ENCODE measurements at regions not wholly inside any gene's neighbourhood (a gene's known extent, or its start where the extent isn't known, plus 50 kb on each side); places are given as distances from the start of the nearest gene placed in this dataset.
"Not testable (repeated sequence)": the region's sequence is repeated elsewhere in the genome, so short reads cannot be mapped to it uniquely, and the experiment has no call there.

GRCh38 chr4:8961343-8961742 is 89.7 kb upstream of the HMX1 start:
- not testable (repeated sequence) for H3K4me3 ChIP-seq (replicated peaks; ENCODE audit: low read depth, low read length); H3K36me3 ChIP-seq (ENCODE audit: control insufficient read depth, insufficient read depth, low read length); H3K27me3 ChIP-seq (replicated peaks; ENCODE audit: control insufficient read depth, insufficient read depth, low read length)
- TF ChIP-seq CTCF (IDR thresholded peaks at IDR 0.05; ENCODE audit: insufficient read depth, low read length, poor library complexity, severe bottlenecking) = peak; percentile 45
- DNase-seq (ENCODE audit: extremely low read depth, insufficient read length) = peak; percentile 20

GRCh38 chr4:8959471-8959870 is 87.8 kb upstream of the HMX1 start:
- H3K4me3 ChIP-seq (replicated peaks; ENCODE audit: low read depth, low read length); H3K27me3 ChIP-seq (replicated peaks; ENCODE audit: control insufficient read depth, insufficient read depth, low read length); DNase-seq (ENCODE audit: extremely low read depth, insufficient read length); H3K36me3 ChIP-seq (ENCODE audit: control insufficient read depth, insufficient read depth, low read length): not testable (repeated sequence)

GRCh38 chr4:8954001-8954400 is 82.4 kb upstream of the HMX1 start:
- DNase-seq (ENCODE audit: extremely low read depth, insufficient read length); H3K27me3 ChIP-seq (replicated peaks; ENCODE audit: control insufficient read depth, insufficient read depth, low read length); H3K4me3 ChIP-seq (replicated peaks; ENCODE audit: low read depth, low read length); H3K36me3 ChIP-seq (ENCODE audit: control insufficient read depth, insufficient read depth, low read length): not testable (repeated sequence)

GRCh38 chr4:8952791-8953190 is 81.2 kb upstream of the HMX1 start:
- DNase-seq (ENCODE audit: extremely low read depth, insufficient read length); H3K36me3 ChIP-seq (ENCODE audit: control insufficient read depth, insufficient read depth, low read length); H3K4me3 ChIP-seq (replicated peaks; ENCODE audit: low read depth, low read length); H3K27me3 ChIP-seq (replicated peaks; ENCODE audit: control insufficient read depth, insufficient read depth, low read length): not testable (repeated sequence)

GRCh38 chr4:8952109-8952508 is 80.5 kb upstream of the HMX1 start:
- H3K36me3 ChIP-seq (ENCODE audit: control insufficient read depth, insufficient read depth, low read length); H3K4me3 ChIP-seq (replicated peaks; ENCODE audit: low read depth, low read length); H3K27me3 ChIP-seq (replicated peaks; ENCODE audit: control insufficient read depth, insufficient read depth, low read length); DNase-seq (ENCODE audit: extremely low read depth, insufficient read length): not testable (repeated sequence)

GRCh38 chr4:8945506-8945905 is 73.9 kb upstream of the HMX1 start:
- not testable (repeated sequence) for DNase-seq (ENCODE audit: extremely low read depth, insufficient read length)

GRCh38 chr4:8943367-8943766 is 71.7 kb upstream of the HMX1 start:
- not testable (repeated sequence) for H3K27me3 ChIP-seq (replicated peaks; ENCODE audit: control insufficient read depth, insufficient read depth, low read length); H3K4me3 ChIP-seq (replicated peaks; ENCODE audit: low read depth, low read length); DNase-seq (ENCODE audit: extremely low read depth, insufficient read length); H3K36me3 ChIP-seq (ENCODE audit: control insufficient read depth, insufficient read depth, low read length)

More at GRCh38 chr4:8945506-8945905, 73.9 kb upstream of the HMX1 start:
- not testable (repeated sequence) for H3K4me3 ChIP-seq (replicated peaks; ENCODE audit: low read depth, low read length); H3K27me3 ChIP-seq (replicated peaks; ENCODE audit: control insufficient read depth, insufficient read depth, low read length); H3K36me3 ChIP-seq (ENCODE audit: control insufficient read depth, insufficient read depth, low read length)

GRCh38 chr4:8942088-8942487 is 70.4 kb upstream of the HMX1 start:
- not testable (repeated sequence) for H3K4me3 ChIP-seq (replicated peaks; ENCODE audit: low read depth, low read length)

GRCh38 chr4:8941492-8941805 is 69.8 kb upstream of the HMX1 start:
- not testable (repeated sequence) for H3K27me3 ChIP-seq (replicated peaks; ENCODE audit: control insufficient read depth, insufficient read depth, low read length); H3K36me3 ChIP-seq (ENCODE audit: control insufficient read depth, insufficient read depth, low read length); H3K4me3 ChIP-seq (replicated peaks; ENCODE audit: low read depth, low read length); DNase-seq (ENCODE audit: extremely low read depth, insufficient read length)

More at GRCh38 chr4:8942088-8942487, 70.4 kb upstream of the HMX1 start:
- not testable (repeated sequence) for H3K27me3 ChIP-seq (replicated peaks; ENCODE audit: control insufficient read depth, insufficient read depth, low read length); DNase-seq (ENCODE audit: extremely low read depth, insufficient read length); H3K36me3 ChIP-seq (ENCODE audit: control insufficient read depth, insufficient read depth, low read length)

- DNase-seq (ENCODE audit: extremely low read depth, insufficient read length) = no peak
- no peaks in the 10 kb centered on the region for H3K36me3 ChIP-seq (ENCODE audit: control insufficient read depth, insufficient read depth, low read length)
- no peak overlapping the region for H3K4me3 ChIP-seq (replicated peaks; ENCODE audit: low read depth, low read length)
- no peaks in the 10 kb centered on the region for H3K27me3 ChIP-seq (replicated peaks; ENCODE audit: control insufficient read depth, insufficient read depth, low read length)
- TF ChIP-seq CTCF (IDR thresholded peaks at IDR 0.05; ENCODE audit: insufficient read depth, low read length, poor library complexity, severe bottlenecking) = peak; percentile 46
Measured at GRCh38 chr4:8940792-8941491, 69.3 kb upstream of the HMX1 start.

Measured in GM06990 (cell line).